Stimulated activated CD4-positive, alpha-beta T cell treated with anti-CD3 and anti-CD28 coated beads, Interleukin-15, amount 100 ng/mL, for 48 hours (primary cell): ENCODE measurements at regions not wholly inside any gene's neighbourhood (a gene's known extent, or its start where the extent isn't known, plus 50 kb on each side); places are given as distances from the start of the nearest gene placed in this dataset.

Source experiments
- DNase-seq, 2 donors: peaks; one replicate each; pipeline ENCODE4 v3.0.0-alpha.2; 2020; ENCODE audit warnings: low read depth in 2 of 2

DNA sequence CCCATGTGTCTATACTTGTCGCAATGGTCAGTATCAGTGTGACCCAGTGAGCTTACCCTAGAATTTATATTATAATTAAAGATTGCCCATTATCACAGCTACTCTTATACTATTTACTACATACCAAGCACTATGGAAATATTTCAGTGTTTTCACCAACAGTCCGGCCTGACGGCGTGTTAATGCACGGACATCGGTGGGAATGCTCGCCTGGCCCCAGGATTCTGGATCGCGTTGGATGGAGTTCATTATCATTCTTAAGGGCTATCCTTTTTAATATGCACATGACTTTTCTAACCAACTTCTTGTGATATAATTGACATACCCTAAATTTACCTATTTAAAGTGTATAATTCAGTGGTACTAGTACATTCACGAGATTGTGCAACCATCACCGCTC is 51.8 kb upstream of the AFDN start:
- DNase-seq, result no peak

DNA sequence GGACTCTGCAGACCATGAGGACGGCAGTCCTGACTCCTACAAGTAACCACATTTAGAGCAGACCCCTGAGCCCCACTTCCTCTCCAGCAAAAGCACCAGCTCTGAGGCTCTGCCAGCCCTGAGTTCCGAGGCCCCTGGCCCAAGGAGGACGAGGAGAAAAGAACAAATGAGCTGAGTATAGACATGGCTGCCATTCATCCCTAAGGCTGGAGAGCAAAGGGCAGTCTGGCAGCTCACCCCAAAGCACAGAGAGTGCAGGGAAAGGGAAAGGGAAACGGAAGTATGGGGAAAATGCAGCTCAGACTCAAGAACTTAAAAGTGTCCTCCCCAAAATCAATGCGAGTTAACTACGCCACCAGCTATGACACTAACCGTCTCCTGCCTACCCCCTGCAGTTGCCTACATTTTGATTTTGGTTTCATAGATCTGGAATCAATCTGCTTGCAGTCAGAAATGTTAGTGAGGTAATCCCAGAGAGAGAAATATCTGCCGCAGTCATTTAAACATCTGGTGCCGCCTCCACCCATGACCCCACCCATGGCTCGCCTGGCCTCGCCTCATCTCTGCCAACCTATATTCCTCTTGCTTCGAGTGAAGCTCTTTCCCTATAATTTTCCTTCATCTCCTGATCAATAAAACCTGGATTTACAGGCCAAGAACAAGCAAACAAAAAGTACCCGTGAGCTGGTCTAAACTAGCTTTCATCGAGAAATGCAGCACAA is 49.6 kb upstream of the AFDN start:
- DNase-seq, result no peak
